Keratinocyte (primary cell): ENCODE measurements at regions not wholly inside any gene's neighbourhood (a gene's known extent, or its start where the extent isn't known, plus 50 kb on each side); places are given as distances from the start of the nearest gene placed in this dataset.

Experiments
- DNase-seq: peaks from one replicate; pipeline ENCODE4 v3.0.0-alpha.2; 2011; ENCODE audit warnings: low read depth, missing footprints, low spot score
- FAIRE-seq: peaks from 2 replicates; lab custom pipeline; 2011; peaks lifted over from hg19 to GRCh38; lab: Jason Lieb, UNC
- H2AFZ ChIP-seq: 2 replicates; pipeline ENCODE4 v1.6.0; 2012; ENCODE audit warnings: low read length, control low read depth, inconsistent platforms; ENCODE audit not compliant: control insufficient read depth
- H3K27ac ChIP-seq: 2 replicates; pipeline ENCODE4 v1.5.1; 2011; ENCODE audit warnings: low read length; ENCODE audit not compliant: control insufficient read depth, insufficient read depth
- H3K27me3 ChIP-seq: 3 replicates; pipeline ENCODE4 v1.6.0; 2011; ENCODE audit warnings: low read length; ENCODE audit not compliant: control insufficient read depth, insufficient read depth; ENCODE audit errors: extremely low read depth
- H3K36me3 ChIP-seq, 2 experiments: 2 replicates in 1 of 2; 3 replicates in 1 of 2; pipeline ENCODE4 v1.5.1; 2011; ENCODE audit warnings: low read length in 2 of 2, mild to moderate bottlenecking in 1 of 2; ENCODE audit not compliant: control insufficient read depth in 2 of 2, insufficient read depth in 2 of 2; ENCODE audit errors: extremely low read depth in 1 of 2
- H3K4me1 ChIP-seq: 3 replicates; pipeline ENCODE4 v1.5.1; 2011; ENCODE audit warnings: low read length; ENCODE audit not compliant: control insufficient read depth, insufficient read depth; ENCODE audit errors: extremely low read depth
- H3K4me2 ChIP-seq: 3 replicates; pipeline ENCODE4 v1.6.0; 2011; ENCODE audit warnings: low read depth, low read length; ENCODE audit not compliant: control insufficient read depth, insufficient read depth; ENCODE audit errors: extremely low read depth
- H3K4me3 ChIP-seq, 3 experiments: fragments of 200-600 bp in 1 of 3; sonication (generic) in 1 of 3; 2 replicates in 2 of 3; 3 replicates in 1 of 3; pipeline ENCODE4 v1.5.1; 2011 to 2016; ENCODE audit warnings: low read length in 3 of 3, mild to moderate bottlenecking in 3 of 3, control low read depth in 2 of 3, inconsistent platforms in 1 of 3, low read depth in 1 of 3, mixed read lengths in 1 of 3, mixed run types in 1 of 3, moderate library complexity in 1 of 3; ENCODE audit not compliant: control insufficient read depth in 2 of 3, insufficient read depth in 2 of 3; ENCODE audit errors: extremely low read depth in 1 of 3
- H3K79me2 ChIP-seq: 2 replicates; pipeline ENCODE4 v1.6.0; 2012; ENCODE audit warnings: low read length; ENCODE audit not compliant: control insufficient read depth, insufficient read depth
- H3K9ac ChIP-seq: 3 replicates; pipeline ENCODE4 v1.6.0; 2011; ENCODE audit warnings: low read length; ENCODE audit not compliant: control insufficient read depth, insufficient read depth; ENCODE audit errors: extremely low read depth
- H3K9me1 ChIP-seq: 3 replicates; pipeline ENCODE4 v1.6.0; 2011; ENCODE audit warnings: low read length; ENCODE audit not compliant: control insufficient read depth, insufficient read depth; ENCODE audit errors: extremely low read depth
- H3K9me3 ChIP-seq: 2 replicates; pipeline ENCODE4 v1.5.1; 2012; ENCODE audit warnings: low read depth, low read length; ENCODE audit not compliant: control insufficient read depth
- H4K20me1 ChIP-seq: 3 replicates; pipeline ENCODE4 v1.6.0; 2011; ENCODE audit warnings: low read length; ENCODE audit not compliant: control insufficient read depth, insufficient read depth; ENCODE audit errors: extremely low read depth
- CTCF ChIP-seq, 3 experiments: IDR thresholded peaks in 1 of 3; conservative IDR thresholded peaks in 1 of 3; optimal IDR thresholded peaks in 1 of 3; 2 replicates in 2 of 3; 3 replicates in 1 of 3; pipeline versions ENCODE3 to v1.5.1; 2011; ENCODE audit warnings: low read length in 3 of 3, mild to moderate bottlenecking in 3 of 3, moderate library complexity in 2 of 3, control low read depth in 1 of 3, inconsistent platforms in 1 of 3; ENCODE audit not compliant: insufficient read depth in 2 of 3; ENCODE audit errors: extremely low read depth in 1 of 3
- EZH2 ChIP-seq: IDR thresholded peaks from one replicate; pipeline ENCODE4 v1.6.1; 2012; ENCODE audit warnings: inconsistent platforms, mild to moderate bottlenecking, low read length, moderate library complexity
- dilution Hi-C: fragments of 300-500 bp; cut with MboI; formaldehyde crosslinking; loops from one replicate; pipeline ENCODE4 v1.7.0; 2020; ENCODE audit warnings: low sequenced_read_pairs; ENCODE audit not compliant: extremely low pct_ligation_motif_present

GRCh38 chr2:62292190-62292589 lies 96.3 kb downstream of the B3GNT2 start:
- Histone ChIP-seq H3K9me3 (no peaks in the 10 kb centered on the region), H3K9me1 (no peaks in the 10 kb centered on the region), H4K20me1 (no peaks in the 10 kb centered on the region), H3K4me1 (peaks cover 10% of the 10 kb centered on the region), H3K79me2 (no peaks in the 10 kb centered on the region), H3K4me2 (peak overlapping the region; percentile 29), H3K27ac (no peak overlapping the region), H3K27me3 (peaks cover 7% of the 10 kb centered on the region), H2AFZ (no peak overlapping the region), H3K4me3 (no peak overlapping the region), H3K9ac (no peak overlapping the region), H3K36me3 (no peaks in the 10 kb centered on the region)
- FAIRE-seq (no peak), DNase-seq (no peak)
- TF ChIP-seq EZH2 (no peak), CTCF (optimal IDR thresholded peaks at IDR 0.05 in 1 of 3, IDR thresholded peaks at IDR 0.05 in 1 of 3, conservative IDR thresholded peaks at IDR 0.05 in 1 of 3; ENCODE audit: extremely low read depth in 1 of 3, insufficient read depth in 2 of 3, low read length in 3 of 3) (no peak)
- dilution Hi-C loops = no loop called here

- peaks cover 10% of the 10 kb centered on the region for H3K4me1 ChIP-seq
- no peaks in the 10 kb centered on the region for H3K9me3 ChIP-seq
- dilution Hi-C loops = no loop called here
- FAIRE-seq = no peak
- no peak overlapping the region for H2AFZ ChIP-seq
- no peaks in the 10 kb centered on the region for H3K36me3 ChIP-seq
- H4K20me1 ChIP-seq = no peaks in the 10 kb centered on the region
- H3K27ac ChIP-seq = no peak overlapping the region
- no peak for DNase-seq
- no peaks in the 10 kb centered on the region for H3K9me1 ChIP-seq
- no peak overlapping the region for H3K9ac ChIP-seq
- H3K4me3 ChIP-seq = no peak overlapping the region
- peak overlapping the region; percentile 29 for H3K4me2 ChIP-seq
- no peak for TF ChIP-seq CTCF (optimal IDR thresholded peaks at IDR 0.05 in 1 of 3, IDR thresholded peaks at IDR 0.05 in 1 of 3, conservative IDR thresholded peaks at IDR 0.05 in 1 of 3; ENCODE audit: extremely low read depth in 1 of 3, insufficient read depth in 2 of 3, low read length in 3 of 3)
- no peak for TF ChIP-seq EZH2
- peaks cover 6% of the 10 kb centered on the region for H3K27me3 ChIP-seq
- no peaks in the 10 kb centered on the region for H3K79me2 ChIP-seq
Measured at GRCh38 chr2:62291517-62292137, 95.7 kb downstream of the B3GNT2 start.
